ENCODE measurements at regions not wholly inside any gene's neighbourhood (a gene's known extent, or its start where the extent isn't known, plus 50 kb on each side); places are given as distances from the start of the nearest gene placed in this dataset.

DNA sequence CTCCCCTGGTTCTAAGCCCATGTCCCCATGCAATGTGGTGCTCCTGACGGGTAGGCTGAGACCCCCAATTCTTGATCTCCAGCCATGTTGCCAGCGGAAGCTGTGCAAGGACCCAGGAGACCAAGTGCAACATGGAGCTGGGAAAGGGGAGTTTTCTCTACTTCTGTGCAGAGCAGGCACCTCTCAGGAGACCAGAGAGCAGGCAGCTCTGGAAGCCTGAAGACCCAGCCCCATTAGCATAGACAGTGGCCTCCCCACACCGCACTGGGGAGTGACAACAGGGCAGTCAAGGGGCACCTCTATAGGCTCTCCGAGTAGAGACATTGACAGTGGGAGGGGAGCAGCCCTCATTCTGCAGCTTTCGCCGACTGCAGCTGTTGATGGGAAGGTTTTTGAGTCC is 410.2 kb downstream of the MATN1 start:
- TF ChIP-seq POLR2A (IDR thresholded peaks at IDR 0.05; ENCODE audit: low read depth) = no peak
- TF ChIP-seq, protein P1, sequence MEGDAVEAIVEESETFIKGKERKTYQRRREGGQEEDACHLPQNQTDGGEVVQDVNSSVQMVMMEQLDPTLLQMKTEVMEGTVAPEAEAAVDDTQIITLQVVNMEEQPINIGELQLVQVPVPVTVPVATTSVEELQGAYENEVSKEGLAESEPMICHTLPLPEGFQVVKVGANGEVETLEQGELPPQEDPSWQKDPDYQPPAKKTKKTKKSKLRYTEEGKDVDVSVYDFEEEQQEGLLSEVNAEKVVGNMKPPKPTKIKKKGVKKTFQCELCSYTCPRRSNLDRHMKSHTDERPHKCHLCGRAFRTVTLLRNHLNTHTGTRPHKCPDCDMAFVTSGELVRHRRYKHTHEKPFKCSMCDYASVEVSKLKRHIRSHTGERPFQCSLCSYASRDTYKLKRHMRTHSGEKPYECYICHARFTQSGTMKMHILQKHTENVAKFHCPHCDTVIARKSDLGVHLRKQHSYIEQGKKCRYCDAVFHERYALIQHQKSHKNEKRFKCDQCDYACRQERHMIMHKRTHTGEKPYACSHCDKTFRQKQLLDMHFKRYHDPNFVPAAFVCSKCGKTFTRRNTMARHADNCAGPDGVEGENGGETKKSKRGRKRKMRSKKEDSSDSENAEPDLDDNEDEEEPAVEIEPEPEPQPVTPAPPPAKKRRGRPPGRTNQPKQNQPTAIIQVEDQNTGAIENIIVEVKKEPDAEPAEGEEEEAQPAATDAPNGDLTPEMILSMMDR (IDR thresholded peaks at IDR 0.05) = no peak

Measured in esophagus muscularis mucosa (tissue), 3 donors.